ENCODE measurements at regions not wholly inside any gene's neighbourhood (a gene's known extent, or its start where the extent isn't known, plus 50 kb on each side); places are given as distances from the start of the nearest gene placed in this dataset.

- TF ChIP-seq POLR2A (IDR thresholded peaks at IDR 0.05; ENCODE audit: low read depth, low read length) = no peak
- TF ChIP-seq TAF1 (IDR thresholded peaks at IDR 0.05; ENCODE audit: borderline replicate concordance, low read depth, low read length) = no peak
Measured at GRCh38 chr3:177420651-177421480, 223.6 kb upstream of the TBL1XR1 start.
